Uterus (tissue), 2 donors: ENCODE measurements at regions not wholly inside any gene's neighbourhood (a gene's known extent, or its start where the extent isn't known, plus 50 kb on each side); places are given as distances from the start of the nearest gene placed in this dataset.

Experiments used
- CTCF ChIP-seq, 4 experiments: fragments of 200-600 bp in 2 of 4; fragments of 450-650 bp in 2 of 4; sonication (generic) in 2 of 4; IDR thresholded peaks; one replicate each; pipeline ENCODE4 v1.5.1; 2016 to 2019; ENCODE audit warnings: antibody characterized with exemption in 4 of 4, mild to moderate bottlenecking in 2 of 4, moderate library complexity in 1 of 4
- POLR2A ChIP-seq, 2 donors: fragments of 450-650 bp; IDR thresholded peaks; one replicate each; pipeline ENCODE4 v1.6.1; 2016; ENCODE audit warnings: antibody characterized with exemption in 2 of 2, mild to moderate bottlenecking in 1 of 2, moderate library complexity in 1 of 2

GRCh38 chr6:167711211-167711610 is 115.5 kb upstream of the AFDN start:
- TF ChIP-seq CTCF (IDR thresholded peaks at IDR 0.05) (no peak), POLR2A (IDR thresholded peaks at IDR 0.05) (no peak)
